Gastrocnemius medialis (tissue), 4 donors: ENCODE measurements at regions not wholly inside any gene's neighbourhood (a gene's known extent, or its start where the extent isn't known, plus 50 kb on each side); places are given as distances from the start of the nearest gene placed in this dataset.

Experiments used
- ATAC-seq, 2 donors: fragments of 150-250 bp; one replicate each; pipeline ENCODE4 v1.9.1; 2016
- DNase-seq, 2 donors: peaks; one replicate each; pipeline ENCODE4 v3.0.0-alpha.2; 2019
- H3K27ac ChIP-seq, 4 donors: fragments of 200-600 bp; sonication (generic); 1 replicate in 1 of 4; 2 replicates in 3 of 4; pipeline ENCODE4 v1.5.1; 2016 to 2018; ENCODE audit warnings: mild to moderate bottlenecking in 2 of 4, moderate library complexity in 1 of 4
- H3K27me3 ChIP-seq, 3 donors: fragments of 200-600 bp; sonication (generic) in 2 of 3; 1 replicate in 1 of 3; 2 replicates in 2 of 3; pipeline versions ENCODE4 v1.5.1 to v1.6.0; 2016 to 2019; ENCODE audit warnings: mild to moderate bottlenecking in 1 of 3, moderate library complexity in 1 of 3
- H3K36me3 ChIP-seq, 2 donors: fragments of 200-600 bp; sonication (generic) in 1 of 2; one replicate each; pipeline ENCODE4 v1.5.1; 2017 to 2018
- H3K4me1 ChIP-seq, 2 donors: fragments of 200-600 bp; sonication (generic) in 1 of 2; one replicate each; pipeline ENCODE4 v1.5.1; 2016 to 2017; ENCODE audit warnings: mild to moderate bottlenecking in 2 of 2
- H3K4me3 ChIP-seq, 4 donors: fragments of 200-600 bp; sonication (generic) in 3 of 4; 1 replicate in 1 of 4; 2 replicates in 3 of 4; pipeline ENCODE4 v1.5.1; 2016 to 2019; ENCODE audit warnings: mild to moderate bottlenecking in 2 of 4
- H3K9me3 ChIP-seq, 3 donors: fragments of 200-600 bp; sonication (generic) in 2 of 3; 1 replicate in 1 of 3; 2 replicates in 2 of 3; pipeline ENCODE4 v1.5.1; 2016 to 2019
- CTCF ChIP-seq, 5 experiments: fragments of 450-650 bp in 3 of 5; fragments of 200-600 bp in 2 of 5; sonication (generic) in 2 of 5; IDR thresholded peaks in 4 of 5; conservative IDR thresholded peaks in 1 of 5; 1 replicate in 4 of 5; 2 replicates in 1 of 5; pipeline ENCODE4 v1.5.1; 2016 to 2019; ENCODE audit warnings: antibody characterized with exemption in 5 of 5, mild to moderate bottlenecking in 3 of 5, moderate library complexity in 3 of 5
- POLR2A ChIP-seq, 2 donors: fragments of 450-650 bp; IDR thresholded peaks; one replicate each; pipeline ENCODE4 v1.6.1; 2017; ENCODE audit warnings: antibody characterized with exemption in 2 of 2, mild to moderate bottlenecking in 2 of 2, moderate library complexity in 2 of 2
- in situ Hi-C, 4 donors: fragments of 200-750 bp; cut with MboI; loops; one replicate each; pipeline versions ENCODE4 v1.15.0 to v1.8.0; 2017; ENCODE audit warnings: low sequenced_read_pairs in 4 of 4
- intact Hi-C: fragments of 100-400 bp; cut with DNase I; formaldehyde crosslinking; loops from one replicate; pipeline ENCODE4 v1.15.1; 2023; ENCODE audit warnings: low total_unique reads

- no peak overlapping the region for H3K27ac ChIP-seq
- H3K27me3 ChIP-seq: no peaks in the 10 kb centered on the region
- intact Hi-C loops: no loop called here
- no peak overlapping the region for H3K4me3 ChIP-seq
- in situ Hi-C loops: no loop called here
- no peak for DNase-seq
- ATAC-seq: no peak
- TF ChIP-seq POLR2A (IDR thresholded peaks at IDR 0.05) (no peak), CTCF (IDR thresholded peaks at IDR 0.05 in 4 of 5, conservative IDR thresholded peaks at IDR 0.05 in 1 of 5) (no peak)
- no peaks in the 10 kb centered on the region for H3K4me1 ChIP-seq
- no peaks in the 10 kb centered on the region for H3K9me3 ChIP-seq
- H3K36me3 ChIP-seq: no peaks in the 10 kb centered on the region
These were observed 67.1 kb downstream of the CRYGS start for GRCh38 chr3:186477033-186477432.

GRCh38 chr3:186476541-186476940 lies 67.6 kb downstream of the CRYGS start:
- Histone ChIP-seq H3K27me3 (no peaks in the 10 kb centered on the region), H3K9me3 (no peaks in the 10 kb centered on the region), H3K4me3 (no peak overlapping the region), H3K36me3 (no peaks in the 10 kb centered on the region), H3K27ac (no peak overlapping the region), H3K4me1 (no peaks in the 10 kb centered on the region)
- TF ChIP-seq POLR2A (IDR thresholded peaks at IDR 0.05): no peak
- no peak for TF ChIP-seq CTCF (IDR thresholded peaks at IDR 0.05 in 4 of 5, conservative IDR thresholded peaks at IDR 0.05 in 1 of 5)
- in situ Hi-C loops (no loop called here), intact Hi-C loops (no loop called here)
- ATAC-seq (no peak), DNase-seq (no peak)

GRCh38 chr3:186476044-186476468 lies 68.1 kb downstream of the CRYGS start:
- Histone ChIP-seq H3K4me1 (no peaks in the 10 kb centered on the region), H3K27me3 (no peaks in the 10 kb centered on the region), H3K4me3 (no peak overlapping the region), H3K36me3 (no peaks in the 10 kb centered on the region), H3K27ac (no peak overlapping the region), H3K9me3 (no peaks in the 10 kb centered on the region)
- in situ Hi-C loops: no loop called here
- DNase-seq (no peak), ATAC-seq (no peak)
- TF ChIP-seq POLR2A (IDR thresholded peaks at IDR 0.05) (no peak), CTCF (IDR thresholded peaks at IDR 0.05 in 4 of 5, conservative IDR thresholded peaks at IDR 0.05 in 1 of 5) (no peak)
- intact Hi-C loops: no loop called here

GRCh38 chr3:186473166-186473565 lies 71.0 kb downstream of the CRYGS start:
- intact Hi-C loops: no loop called here
- H3K27me3 ChIP-seq: no peaks in the 10 kb centered on the region
- TF ChIP-seq CTCF (IDR thresholded peaks at IDR 0.05 in 4 of 5, conservative IDR thresholded peaks at IDR 0.05 in 1 of 5) (no peak), POLR2A (IDR thresholded peaks at IDR 0.05) (no peak)
- no peaks in the 10 kb centered on the region for H3K9me3 ChIP-seq
- in situ Hi-C loops: no loop called here
- ATAC-seq (no peak), DNase-seq (no peak)
- H3K27ac ChIP-seq: no peak overlapping the region
- H3K4me3 ChIP-seq: no peak overlapping the region
- no peaks in the 10 kb centered on the region for H3K36me3 ChIP-seq
- no peaks in the 10 kb centered on the region for H3K4me1 ChIP-seq

GRCh38 chr3:186472456-186473008 lies 71.6 kb downstream of the CRYGS start:
- Histone ChIP-seq H3K27me3 (no peaks in the 10 kb centered on the region), H3K4me3 (no peak overlapping the region), H3K36me3 (no peaks in the 10 kb centered on the region), H3K9me3 (no peaks in the 10 kb centered on the region), H3K4me1 (no peaks in the 10 kb centered on the region), H3K27ac (no peak overlapping the region)
- no peak for ATAC-seq
- intact Hi-C loops: no loop called here
- no peak for TF ChIP-seq POLR2A (IDR thresholded peaks at IDR 0.05)
- in situ Hi-C loops: no loop called here
- DNase-seq: no peak
